PC-3 (cell line): ENCODE measurements at regions not wholly inside any gene's neighbourhood (a gene's known extent, or its start where the extent isn't known, plus 50 kb on each side); places are given as distances from the start of the nearest gene placed in this dataset.

Experiments
- EZH2 ChIP-seq: fragments of 300-600 bp; sonication (generic); IDR thresholded peaks from one replicate; pipeline ENCODE4 v1.6.1; 2017; ENCODE audit warnings: antibody characterized with exemption, mild to moderate bottlenecking, low read length; ENCODE audit not compliant: unreplicated experiment
- TF ChIP-seq, protein P1 (sequence below): fragments of 300-600 bp; sonication (generic); conservative IDR thresholded peaks from 2 replicates; pipeline ENCODE4 v1.5.1; 2017; ENCODE audit warnings: antibody characterized with exemption, low read depth, mild to moderate bottlenecking, low read length

- TF ChIP-seq, protein P1, sequence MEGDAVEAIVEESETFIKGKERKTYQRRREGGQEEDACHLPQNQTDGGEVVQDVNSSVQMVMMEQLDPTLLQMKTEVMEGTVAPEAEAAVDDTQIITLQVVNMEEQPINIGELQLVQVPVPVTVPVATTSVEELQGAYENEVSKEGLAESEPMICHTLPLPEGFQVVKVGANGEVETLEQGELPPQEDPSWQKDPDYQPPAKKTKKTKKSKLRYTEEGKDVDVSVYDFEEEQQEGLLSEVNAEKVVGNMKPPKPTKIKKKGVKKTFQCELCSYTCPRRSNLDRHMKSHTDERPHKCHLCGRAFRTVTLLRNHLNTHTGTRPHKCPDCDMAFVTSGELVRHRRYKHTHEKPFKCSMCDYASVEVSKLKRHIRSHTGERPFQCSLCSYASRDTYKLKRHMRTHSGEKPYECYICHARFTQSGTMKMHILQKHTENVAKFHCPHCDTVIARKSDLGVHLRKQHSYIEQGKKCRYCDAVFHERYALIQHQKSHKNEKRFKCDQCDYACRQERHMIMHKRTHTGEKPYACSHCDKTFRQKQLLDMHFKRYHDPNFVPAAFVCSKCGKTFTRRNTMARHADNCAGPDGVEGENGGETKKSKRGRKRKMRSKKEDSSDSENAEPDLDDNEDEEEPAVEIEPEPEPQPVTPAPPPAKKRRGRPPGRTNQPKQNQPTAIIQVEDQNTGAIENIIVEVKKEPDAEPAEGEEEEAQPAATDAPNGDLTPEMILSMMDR: no peak
- TF ChIP-seq EZH2: no peak
These were observed 210.7 kb downstream of the HINT1 start for GRCh38 chr5:130954336-130954735.
